ENCODE measurements at regions not wholly inside any gene's neighbourhood (a gene's known extent, or its start where the extent isn't known, plus 50 kb on each side); places are given as distances from the start of the nearest gene placed in this dataset.

DNA sequence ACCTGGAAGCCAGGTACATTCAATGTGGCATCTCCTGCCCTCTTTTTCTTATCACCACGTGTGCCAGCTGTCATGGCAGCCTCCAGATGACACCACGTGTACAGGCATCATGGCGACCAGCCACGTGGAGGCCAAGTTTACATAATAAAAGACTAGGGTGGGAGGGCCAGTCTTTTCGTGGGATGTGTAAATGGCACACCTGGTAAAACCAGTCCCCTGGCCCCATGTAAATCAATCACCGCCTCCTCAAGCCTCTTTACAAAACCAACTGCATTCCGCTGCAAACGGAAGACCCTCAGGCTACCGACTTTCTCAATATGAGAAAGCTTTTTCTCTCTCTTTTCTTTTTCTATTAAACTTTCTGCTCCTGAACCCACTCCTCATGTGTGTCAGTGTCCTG is 65.1 kb upstream of the PHF14 start:
- Histone ChIP-seq H3K9me3 (ENCODE audit: control insufficient read depth, low read length) (peaks cover 4% of the 10 kb centered on the region), H3K36me3 (ENCODE audit: control insufficient read depth in 1 of 2, insufficient read depth in 2 of 2, low read length in 1 of 2) (no peaks in the 10 kb centered on the region), H3K4me1 (ENCODE audit: control insufficient read depth in 1 of 2, insufficient read depth in 2 of 2, low read length in 2 of 2) (no peaks in the 10 kb centered on the region), H3K4me3 (ENCODE audit: low read length in 2 of 2) (no peak overlapping the region), H3K27me3 (ENCODE audit: control insufficient read depth in 1 of 2, insufficient read depth in 2 of 2, low read length in 1 of 2) (no peaks in the 10 kb centered on the region), H3K27ac (ENCODE audit: low read depth in 1 of 2, low read length in 2 of 2) (no peak overlapping the region)
- 51 to 58% methylated on average over 9 of the region's 9 CpGs for WGBS, 2 donors
- intact Hi-C loops (cut with DNase I): no loop called here
- ATAC-seq (ENCODE audit: low FRiP score) (no peak), DNase-seq (no peak)

DNA sequence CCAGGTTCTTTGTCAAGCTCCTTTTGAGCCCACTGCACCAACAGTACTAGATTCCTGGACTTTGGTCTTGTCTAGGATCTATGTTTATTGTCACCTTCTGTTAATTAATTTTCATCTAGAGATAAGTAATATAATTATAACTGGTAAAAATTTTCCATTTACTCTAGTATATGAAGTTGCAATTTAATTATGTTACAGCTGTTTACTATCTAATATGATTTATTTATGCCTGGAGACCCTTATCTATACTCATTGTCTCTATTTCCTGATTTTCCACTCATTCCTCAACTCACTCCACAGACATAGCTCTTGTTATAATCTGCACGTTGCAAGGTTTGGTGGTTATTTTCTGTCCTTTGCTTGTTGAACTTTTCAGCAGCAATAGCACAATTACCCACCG is 63.2 kb upstream of the PHF14 start:
- H3K4me3 ChIP-seq (ENCODE audit: low read length in 2 of 2): no peak overlapping the region
- WGBS, 2 donors: 87 to 90% methylated on average over 2 of the region's 2 CpGs
- no peaks in the 10 kb centered on the region for H3K4me1 ChIP-seq (ENCODE audit: control insufficient read depth in 1 of 2, insufficient read depth in 2 of 2, low read length in 2 of 2)
- ATAC-seq (ENCODE audit: low FRiP score) (no peak), DNase-seq (no peak)
- intact Hi-C loops (cut with DNase I): no loop called here
- H3K9me3 ChIP-seq (ENCODE audit: control insufficient read depth, low read length): peaks cover 4% of the 10 kb centered on the region
- no peaks in the 10 kb centered on the region for H3K27me3 ChIP-seq (ENCODE audit: control insufficient read depth in 1 of 2, insufficient read depth in 2 of 2, low read length in 1 of 2)
- H3K27ac ChIP-seq (ENCODE audit: low read depth in 1 of 2, low read length in 2 of 2): no peak overlapping the region
- no peaks in the 10 kb centered on the region for H3K36me3 ChIP-seq (ENCODE audit: control insufficient read depth in 1 of 2, insufficient read depth in 2 of 2, low read length in 1 of 2)

DNA sequence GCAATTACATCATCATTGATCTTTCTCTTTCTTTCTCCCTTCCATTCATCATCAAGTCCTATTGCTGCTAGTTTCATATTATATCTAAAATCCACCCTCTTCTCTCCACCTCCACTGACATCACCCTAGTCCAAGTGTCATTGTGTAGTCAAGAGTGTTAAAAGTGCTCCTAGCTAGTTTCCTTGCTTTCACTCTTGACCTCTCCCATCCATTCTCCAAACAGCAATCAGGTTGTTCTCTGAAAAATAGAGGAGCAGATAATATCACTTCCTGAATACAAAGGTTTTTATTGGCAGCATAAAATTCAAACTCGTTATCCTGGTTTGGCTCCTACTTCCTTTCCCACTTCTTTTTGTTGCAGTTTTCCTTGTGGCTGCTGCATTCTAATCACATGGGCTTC is 61.6 kb upstream of the PHF14 start:
- Histone ChIP-seq H3K4me3 (ENCODE audit: low read length in 2 of 2) (no peak overlapping the region), H3K27me3 (ENCODE audit: control insufficient read depth in 1 of 2, insufficient read depth in 2 of 2, low read length in 1 of 2) (no peaks in the 10 kb centered on the region), H3K9me3 (ENCODE audit: control insufficient read depth, low read length) (peaks cover 2% of the 10 kb centered on the region), H3K36me3 (ENCODE audit: control insufficient read depth in 1 of 2, insufficient read depth in 2 of 2, low read length in 1 of 2) (no peaks in the 10 kb centered on the region), H3K4me1 (ENCODE audit: control insufficient read depth in 1 of 2, insufficient read depth in 2 of 2, low read length in 2 of 2) (no peaks in the 10 kb centered on the region), H3K27ac (ENCODE audit: low read depth in 1 of 2, low read length in 2 of 2) (no peak overlapping the region)
- no peak for ATAC-seq (ENCODE audit: low FRiP score)
- DNase-seq: no peak
- intact Hi-C loops (cut with DNase I): no loop called here
- WGBS, 2 donors: 70 to 86% methylated on average over 1 of the region's 1 CpG

DNA sequence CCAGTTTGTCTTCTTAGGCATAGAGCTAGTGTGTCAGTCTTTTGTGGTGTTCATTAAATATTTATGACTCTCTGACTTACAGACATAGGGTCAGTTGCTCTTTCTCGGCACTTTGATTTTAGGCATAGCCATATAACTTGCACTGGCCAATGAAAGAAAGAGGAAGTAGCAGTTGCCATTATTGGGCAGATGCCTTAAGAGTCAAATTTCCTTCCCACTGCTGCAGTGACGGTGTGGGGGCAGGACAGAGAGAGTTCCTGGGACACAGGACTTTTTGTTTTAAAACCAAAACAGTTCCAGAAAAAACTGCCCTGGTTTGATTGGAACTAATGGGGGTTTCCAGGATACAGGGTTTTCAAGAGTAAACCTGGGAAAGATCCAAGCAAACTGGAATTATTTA is 60.2 kb upstream of the PHF14 start:
- H3K27me3 ChIP-seq (ENCODE audit: control insufficient read depth in 1 of 2, insufficient read depth in 2 of 2, low read length in 1 of 2): no peaks in the 10 kb centered on the region
- intact Hi-C loops (cut with DNase I): no loop called here
- DNase-seq: no peak
- no peak overlapping the region for H3K4me3 ChIP-seq (ENCODE audit: low read length in 2 of 2)
- H3K4me1 ChIP-seq (ENCODE audit: control insufficient read depth in 1 of 2, insufficient read depth in 2 of 2, low read length in 2 of 2): no peaks in the 10 kb centered on the region
- ATAC-seq (ENCODE audit: low FRiP score): no peak
- H3K9me3 ChIP-seq (ENCODE audit: control insufficient read depth, low read length): peaks cover 2% of the 10 kb centered on the region
- no peaks in the 10 kb centered on the region for H3K36me3 ChIP-seq (ENCODE audit: control insufficient read depth in 1 of 2, insufficient read depth in 2 of 2, low read length in 1 of 2)
- WGBS, 2 donors: 23 to 31% methylated on average over 2 of the region's 2 CpGs
- no peak overlapping the region for H3K27ac ChIP-seq (ENCODE audit: low read depth in 1 of 2, low read length in 2 of 2)

DNA sequence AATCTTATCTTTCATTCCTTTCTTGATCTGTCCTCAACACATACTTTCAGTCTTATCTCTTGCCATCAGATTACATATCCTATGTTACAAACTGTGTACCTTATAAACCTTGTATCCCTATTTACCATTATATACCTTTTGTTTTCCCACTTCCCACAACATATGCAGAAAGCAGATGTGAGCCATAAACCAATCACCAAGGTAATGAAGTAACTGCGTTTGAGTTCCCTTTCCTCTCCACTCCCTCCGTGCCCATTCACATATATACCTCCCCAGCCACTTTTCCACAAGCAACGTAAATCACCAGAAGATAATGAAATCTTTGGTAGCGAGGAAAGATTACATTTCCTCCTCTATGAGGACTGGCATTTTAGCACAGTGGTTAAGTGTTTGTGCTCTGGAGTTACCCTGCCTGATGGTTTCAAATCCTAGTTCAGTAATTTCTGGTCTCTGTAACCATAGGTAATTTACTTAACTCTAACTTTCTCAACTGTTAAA is 55.5 kb upstream of the PHF14 start:
- H3K27me3 ChIP-seq (ENCODE audit: control insufficient read depth in 1 of 2, insufficient read depth in 2 of 2, low read length in 1 of 2): no peaks in the 10 kb centered on the region
- intact Hi-C loops (cut with DNase I): no loop called here
- H3K9me3 ChIP-seq (ENCODE audit: control insufficient read depth, low read length): no peaks in the 10 kb centered on the region
- no peaks in the 10 kb centered on the region for H3K36me3 ChIP-seq (ENCODE audit: control insufficient read depth in 1 of 2, insufficient read depth in 2 of 2, low read length in 1 of 2)
- ATAC-seq (ENCODE audit: low FRiP score) (no peak), DNase-seq (no peak)
- 25 to 43% methylated on average over 4 of the region's 4 CpGs for WGBS, 2 donors
- no peak overlapping the region for H3K4me3 ChIP-seq (ENCODE audit: low read length in 2 of 2)
- H3K27ac ChIP-seq (ENCODE audit: low read depth in 1 of 2, low read length in 2 of 2): no peak overlapping the region
- no peaks in the 10 kb centered on the region for H3K4me1 ChIP-seq (ENCODE audit: control insufficient read depth in 1 of 2, insufficient read depth in 2 of 2, low read length in 2 of 2)

DNA sequence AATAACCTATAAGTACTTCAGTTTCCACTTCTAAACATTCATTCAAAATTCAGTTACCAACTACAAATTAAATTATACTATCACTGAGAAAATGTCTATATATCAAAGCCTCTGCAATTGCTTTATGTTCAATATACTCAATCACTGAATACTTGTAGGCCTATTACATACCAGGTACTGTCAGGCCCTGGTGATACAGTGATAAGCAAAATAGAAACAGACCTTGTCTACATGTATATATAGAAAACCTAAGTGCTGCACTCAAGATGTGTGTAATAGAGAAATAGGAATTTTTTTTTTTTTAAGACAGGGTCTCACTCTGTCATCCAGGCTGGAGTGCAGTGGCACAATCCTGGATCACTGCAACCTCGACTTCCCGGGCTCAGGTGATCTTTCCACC is 53.7 kb upstream of the PHF14 start:
- no peak for DNase-seq
- intact Hi-C loops (cut with DNase I): no loop called here
- Histone ChIP-seq H3K36me3 (ENCODE audit: control insufficient read depth in 1 of 2, insufficient read depth in 2 of 2, low read length in 1 of 2) (no peaks in the 10 kb centered on the region), H3K4me3 (ENCODE audit: low read length in 2 of 2) (no peak overlapping the region), H3K9me3 (ENCODE audit: control insufficient read depth, low read length) (no peaks in the 10 kb centered on the region), H3K27me3 (ENCODE audit: control insufficient read depth in 1 of 2, insufficient read depth in 2 of 2, low read length in 1 of 2) (no peaks in the 10 kb centered on the region), H3K4me1 (ENCODE audit: control insufficient read depth in 1 of 2, insufficient read depth in 2 of 2, low read length in 2 of 2) (no peaks in the 10 kb centered on the region), H3K27ac (ENCODE audit: low read depth in 1 of 2, low read length in 2 of 2) (no peak overlapping the region)
- 88 to 90% methylated on average over 2 of the region's 2 CpGs for WGBS, 2 donors
- no peak for ATAC-seq (ENCODE audit: low FRiP score)

Data from aorta (tissue), 5 donors.